ENCODE measurements at regions not wholly inside any gene's neighbourhood (a gene's known extent, or its start where the extent isn't known, plus 50 kb on each side); places are given as distances from the start of the nearest gene placed in this dataset.
"Not testable (repeated sequence)": the region's sequence is repeated elsewhere in the genome, so short reads cannot be mapped to it uniquely, and the experiment has no call there.

GRCh38 chr2:234373060-234373459, 123.8 kb downstream of the ARL4C start:
- H3K4me3 ChIP-seq (ENCODE audit: low read depth, low read length) = no peak overlapping the region
- TF ChIP-seq CTCF (IDR thresholded peaks at IDR 0.05; ENCODE audit: low read depth, low read length, missing control alignments) = no peak
- no peak for DNase-seq (ENCODE audit: low read depth)

GRCh38 chr2:234372506-234372905, 124.4 kb downstream of the ARL4C start:
- no peak for TF ChIP-seq CTCF (IDR thresholded peaks at IDR 0.05; ENCODE audit: low read depth, low read length, missing control alignments)
- no peak overlapping the region for H3K4me3 ChIP-seq (ENCODE audit: low read depth, low read length)
- no peak for DNase-seq (ENCODE audit: low read depth)

GRCh38 chr2:234368861-234369261, 128.0 kb downstream of the ARL4C start:
- DNase-seq (ENCODE audit: low read depth) = no peak
- H3K4me3 ChIP-seq (ENCODE audit: low read depth, low read length) = no peak overlapping the region
- TF ChIP-seq CTCF (IDR thresholded peaks at IDR 0.05; ENCODE audit: low read depth, low read length, missing control alignments) = no peak

GRCh38 chr2:234366891-234367290, 130.0 kb downstream of the ARL4C start:
- DNase-seq (ENCODE audit: low read depth) = no peak
- no peak overlapping the region for H3K4me3 ChIP-seq (ENCODE audit: low read depth, low read length)
- TF ChIP-seq CTCF (IDR thresholded peaks at IDR 0.05; ENCODE audit: low read depth, low read length, missing control alignments) = no peak

GRCh38 chr2:234364661-234365060, 132.2 kb downstream of the ARL4C start:
- DNase-seq (ENCODE audit: low read depth) = no peak
- no peak for TF ChIP-seq CTCF (IDR thresholded peaks at IDR 0.05; ENCODE audit: low read depth, low read length, missing control alignments)
- H3K4me3 ChIP-seq (ENCODE audit: low read depth, low read length) = no peak overlapping the region

DNA sequence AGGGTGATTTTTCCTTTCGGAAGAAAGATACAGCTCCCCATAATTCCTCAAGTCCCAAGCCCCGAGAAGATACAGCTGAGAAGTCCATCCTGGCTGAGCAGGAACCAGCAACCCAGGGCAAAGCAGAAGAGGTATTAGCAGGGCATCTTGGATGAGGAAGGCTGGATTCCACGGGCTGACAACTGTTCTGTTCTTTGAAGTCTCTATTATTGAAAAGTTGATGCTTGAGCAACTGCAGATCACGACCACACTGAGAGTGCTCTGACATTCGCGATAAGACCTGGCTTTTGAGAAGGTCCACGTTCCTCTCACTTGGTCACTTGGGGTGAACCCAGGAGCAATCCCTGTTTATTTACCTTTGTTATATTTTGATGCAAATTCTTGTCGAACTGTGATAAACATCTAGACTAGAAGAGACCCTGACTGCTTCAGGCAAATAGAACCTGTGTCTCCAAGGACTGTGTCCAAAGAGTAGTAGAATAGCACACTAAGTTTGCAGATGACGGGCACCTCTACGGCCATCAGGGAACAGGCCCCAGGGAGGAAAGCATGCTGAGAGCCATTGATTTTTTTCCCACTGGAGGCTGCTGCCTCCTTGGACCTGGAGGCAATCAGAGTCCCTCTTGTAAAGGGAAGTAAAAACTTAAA, 133.1 kb downstream of the ARL4C start:
- DNase-seq (ENCODE audit: low read depth) = no peak
- no peak for TF ChIP-seq CTCF (IDR thresholded peaks at IDR 0.05; ENCODE audit: low read depth, low read length, missing control alignments)
- H3K4me3 ChIP-seq (ENCODE audit: low read depth, low read length) = no peak overlapping the region

GRCh38 chr2:234363011-234363487, 133.8 kb downstream of the ARL4C start:
- H3K4me3 ChIP-seq (ENCODE audit: low read depth, low read length) = no peak overlapping the region
- TF ChIP-seq CTCF (IDR thresholded peaks at IDR 0.05; ENCODE audit: low read depth, low read length, missing control alignments) = no peak
- no peak for DNase-seq (ENCODE audit: low read depth)

GRCh38 chr2:234360313-234360975, 136.4 kb downstream of the ARL4C start:
- not testable (repeated sequence) for DNase-seq (ENCODE audit: low read depth); H3K4me3 ChIP-seq (ENCODE audit: low read depth, low read length)

Data from GM12864 (cell line).